ENCODE measurements at regions not wholly inside any gene's neighbourhood (a gene's known extent, or its start where the extent isn't known, plus 50 kb on each side); places are given as distances from the start of the nearest gene placed in this dataset.

DNA sequence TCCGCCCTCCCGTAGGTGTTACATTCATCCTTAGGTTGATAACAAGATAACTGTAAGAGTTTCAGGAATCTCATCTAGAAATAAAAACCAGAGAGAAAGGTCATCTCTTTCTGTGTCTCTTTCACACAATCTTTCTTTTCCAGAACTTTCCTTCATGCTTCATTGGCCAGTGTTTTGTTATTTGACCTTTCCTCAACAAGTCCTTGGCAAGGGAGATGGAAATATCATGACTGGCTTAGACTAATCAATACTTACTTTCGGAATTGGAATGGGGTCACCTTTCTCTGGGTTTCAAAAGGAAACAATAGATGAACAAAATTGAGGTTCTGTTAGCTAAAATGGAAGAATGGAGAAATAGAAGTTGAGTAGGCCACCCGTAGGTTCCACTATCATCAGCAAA lies 72.9 kb upstream of the PPP2R5A start:
- no peak for TF ChIP-seq MXI1 (IDR thresholded peaks at IDR 0.05; ENCODE audit: borderline replicate concordance, low read depth, low read length)
- TF ChIP-seq, protein P1, sequence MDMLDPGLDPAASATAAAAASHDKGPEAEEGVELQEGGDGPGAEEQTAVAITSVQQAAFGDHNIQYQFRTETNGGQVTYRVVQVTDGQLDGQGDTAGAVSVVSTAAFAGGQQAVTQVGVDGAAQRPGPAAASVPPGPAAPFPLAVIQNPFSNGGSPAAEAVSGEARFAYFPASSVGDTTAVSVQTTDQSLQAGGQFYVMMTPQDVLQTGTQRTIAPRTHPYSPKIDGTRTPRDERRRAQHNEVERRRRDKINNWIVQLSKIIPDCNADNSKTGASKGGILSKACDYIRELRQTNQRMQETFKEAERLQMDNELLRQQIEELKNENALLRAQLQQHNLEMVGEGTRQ (IDR thresholded peaks at IDR 0.05; ENCODE audit: low read depth, low read length): no peak
- no peak for TF ChIP-seq RCOR1 (IDR thresholded peaks at IDR 0.05; ENCODE audit: insufficient replicate concordance, low read length)
- TF ChIP-seq, protein P2, sequence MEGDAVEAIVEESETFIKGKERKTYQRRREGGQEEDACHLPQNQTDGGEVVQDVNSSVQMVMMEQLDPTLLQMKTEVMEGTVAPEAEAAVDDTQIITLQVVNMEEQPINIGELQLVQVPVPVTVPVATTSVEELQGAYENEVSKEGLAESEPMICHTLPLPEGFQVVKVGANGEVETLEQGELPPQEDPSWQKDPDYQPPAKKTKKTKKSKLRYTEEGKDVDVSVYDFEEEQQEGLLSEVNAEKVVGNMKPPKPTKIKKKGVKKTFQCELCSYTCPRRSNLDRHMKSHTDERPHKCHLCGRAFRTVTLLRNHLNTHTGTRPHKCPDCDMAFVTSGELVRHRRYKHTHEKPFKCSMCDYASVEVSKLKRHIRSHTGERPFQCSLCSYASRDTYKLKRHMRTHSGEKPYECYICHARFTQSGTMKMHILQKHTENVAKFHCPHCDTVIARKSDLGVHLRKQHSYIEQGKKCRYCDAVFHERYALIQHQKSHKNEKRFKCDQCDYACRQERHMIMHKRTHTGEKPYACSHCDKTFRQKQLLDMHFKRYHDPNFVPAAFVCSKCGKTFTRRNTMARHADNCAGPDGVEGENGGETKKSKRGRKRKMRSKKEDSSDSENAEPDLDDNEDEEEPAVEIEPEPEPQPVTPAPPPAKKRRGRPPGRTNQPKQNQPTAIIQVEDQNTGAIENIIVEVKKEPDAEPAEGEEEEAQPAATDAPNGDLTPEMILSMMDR (conservative IDR thresholded peaks at IDR 0.05; ENCODE audit: low read depth, low read length): no peak
- TF ChIP-seq CHD1 (IDR thresholded peaks at IDR 0.05; ENCODE audit: low read depth, low read length): no peak
- no peak for TF ChIP-seq CEBPB (IDR thresholded peaks at IDR 0.05; ENCODE audit: low read depth, low read length)
